ENCODE measurements at regions not wholly inside any gene's neighbourhood (a gene's known extent, or its start where the extent isn't known, plus 50 kb on each side); places are given as distances from the start of the nearest gene placed in this dataset.

- WGBS, 2 donors = 85 to 89% methylated on average over 3 of the region's 3 CpGs
- Histone ChIP-seq H3K27ac (no peak overlapping the region), H3K36me3 (no peaks in the 10 kb centered on the region), H3K27me3 (no peaks in the 10 kb centered on the region), H3K4me1 (no peaks in the 10 kb centered on the region), H3K4me3 (no peak overlapping the region), H3K9me3 (no peaks in the 10 kb centered on the region)
- no peak for TF ChIP-seq POLR2A (IDR thresholded peaks at IDR 0.05)
- no peak for TF ChIP-seq POLR2AphosphoS5 (IDR thresholded peaks at IDR 0.05)
- TF ChIP-seq CTCF (IDR thresholded peaks at IDR 0.05) = no peak
- TF ChIP-seq EP300 (IDR thresholded peaks at IDR 0.05) = no peak
- no peak for DNase-seq
- intact Hi-C loops (cut with DNase I) = no loop called here
These were observed 276.8 kb downstream of the MTERF1 start for GRCh38 chr7:91603707-91604106.

- Histone ChIP-seq H3K4me3 (no peak overlapping the region), H3K9me3 (no peaks in the 10 kb centered on the region), H3K4me1 (no peaks in the 10 kb centered on the region), H3K36me3 (no peaks in the 10 kb centered on the region), H3K27me3 (no peaks in the 10 kb centered on the region), H3K27ac (no peak overlapping the region)
- no peak for DNase-seq
- TF ChIP-seq CTCF (IDR thresholded peaks at IDR 0.05) = no peak
- no peak for TF ChIP-seq POLR2AphosphoS5 (IDR thresholded peaks at IDR 0.05)
- TF ChIP-seq EP300 (IDR thresholded peaks at IDR 0.05) = no peak
- TF ChIP-seq POLR2A (IDR thresholded peaks at IDR 0.05) = no peak
- 87 to 90% methylated on average over 2 of the region's 2 CpGs for WGBS, 2 donors
- intact Hi-C loops (cut with DNase I) = no loop called here
These were observed 271.9 kb downstream of the MTERF1 start for GRCh38 chr7:91608606-91609005.

- Histone ChIP-seq H3K27me3 (no peaks in the 10 kb centered on the region), H3K4me1 (no peaks in the 10 kb centered on the region), H3K36me3 (no peaks in the 10 kb centered on the region), H3K27ac (no peak overlapping the region), H3K9me3 (no peaks in the 10 kb centered on the region), H3K4me3 (no peak overlapping the region)
- TF ChIP-seq POLR2A (IDR thresholded peaks at IDR 0.05) (no peak), POLR2AphosphoS5 (IDR thresholded peaks at IDR 0.05) (no peak), EP300 (IDR thresholded peaks at IDR 0.05) (no peak), CTCF (IDR thresholded peaks at IDR 0.05) (no peak)
- DNase-seq = no peak
- intact Hi-C loops (cut with DNase I) = no loop called here
These were observed 271.0 kb downstream of the MTERF1 start for GRCh38 chr7:91609525-91609924.

- no peak overlapping the region for H3K27ac ChIP-seq
- intact Hi-C loops (cut with DNase I) = no loop called here
- H3K4me3 ChIP-seq = no peak overlapping the region
- no peaks in the 10 kb centered on the region for H3K9me3 ChIP-seq
- no peak for DNase-seq
- WGBS, 2 donors = 73 to 85% methylated on average over 4 of the region's 4 CpGs
- no peaks in the 10 kb centered on the region for H3K27me3 ChIP-seq
- TF ChIP-seq POLR2A (IDR thresholded peaks at IDR 0.05) (no peak), CTCF (IDR thresholded peaks at IDR 0.05) (no peak), POLR2AphosphoS5 (IDR thresholded peaks at IDR 0.05) (no peak), EP300 (IDR thresholded peaks at IDR 0.05) (no peak)
- no peaks in the 10 kb centered on the region for H3K4me1 ChIP-seq
- no peaks in the 10 kb centered on the region for H3K36me3 ChIP-seq
These were observed 266.1 kb downstream of the MTERF1 start for GRCh38 chr7:91614431-91614830.
